ENCODE measurements at regions not wholly inside any gene's neighbourhood (a gene's known extent, or its start where the extent isn't known, plus 50 kb on each side); places are given as distances from the start of the nearest gene placed in this dataset.

- Histone ChIP-seq H3K9me3 (no peaks in the 10 kb centered on the region), H3K4me1 (peaks cover 12 to 32% (median 29%) of the 10 kb centered on the region in 4 donors), H3K4me3 (no peak overlapping the region), H3K27me3 (no peaks in the 10 kb centered on the region), H3K36me3 (no peaks in the 10 kb centered on the region), H3K27ac (no peak overlapping the region)
- ATAC-seq (ENCODE audit: low FRiP score in 2 of 2) (no peak), DNase-seq (no peak)
- WGBS, 2 donors = 78 to 82% methylated on average over 6 of the region's 6 CpGs
- TF ChIP-seq POLR2A (IDR thresholded peaks at IDR 0.05) (no peak), EP300 (IDR thresholded peaks at IDR 0.05) (no peak), CTCF (IDR thresholded peaks at IDR 0.05) (no peak), POLR2AphosphoS5 (IDR thresholded peaks at IDR 0.05) (no peak)
Observed at GRCh38 chr7:140232957-140233917, 56.5 kb upstream of the KDM7A start.

GRCh38 chr7:140231771-140232491 lies 55.1 kb upstream of the KDM7A start:
- no peak for TF ChIP-seq CTCF (IDR thresholded peaks at IDR 0.05)
- no peak for TF ChIP-seq POLR2AphosphoS5 (IDR thresholded peaks at IDR 0.05)
- no peak for TF ChIP-seq EP300 (IDR thresholded peaks at IDR 0.05)
- no peak for TF ChIP-seq POLR2A (IDR thresholded peaks at IDR 0.05)
- Histone ChIP-seq H3K4me1 (peaks cover 12 to 32% (median 29%) of the 10 kb centered on the region in 4 donors), H3K27me3 (no peaks in the 10 kb centered on the region), H3K9me3 (no peaks in the 10 kb centered on the region), H3K27ac (peak overlapping the region; percentile 35 to 78 (median 74)), H3K36me3 (no peaks in the 10 kb centered on the region), H3K4me3 (peak overlapping the region in 3 of 4 donors; percentile 51 to 68 (median 63))
- peak; percentile 18 to 25 for ATAC-seq (ENCODE audit: low FRiP score in 2 of 2)
- 28 to 31% methylated on average over 13 of the region's 13 CpGs for WGBS, 2 donors
- peak in 1 of 2 donors; percentile 29 for DNase-seq

- Histone ChIP-seq H3K4me3 (peak overlapping the region; percentile 31 to 68 (median 57)), H3K4me1 (peaks cover 12 to 32% (median 29%) of the 10 kb centered on the region in 4 donors), H3K27me3 (no peaks in the 10 kb centered on the region), H3K36me3 (no peaks in the 10 kb centered on the region), H3K9me3 (no peaks in the 10 kb centered on the region), H3K27ac (peak overlapping the region; percentile 35 to 78 (median 74))
- TF ChIP-seq POLR2A (IDR thresholded peaks at IDR 0.05) = no peak
- peak; percentile 49 to 78 for ATAC-seq (ENCODE audit: low FRiP score in 2 of 2)
- peak; percentile 85 to 88 for DNase-seq
- 2 to 3% methylated on average over 20 to 41 of the region's 59 CpGs for WGBS, 2 donors
Observed at GRCh38 chr7:140230861-140231770, 54.3 kb upstream of the KDM7A start.

- TF ChIP-seq POLR2A (IDR thresholded peaks at IDR 0.05) = peak in 1 of 4 donors; percentile 51
- TF ChIP-seq CTCF (IDR thresholded peaks at IDR 0.05) = no peak
- Histone ChIP-seq H3K4me3 (peak overlapping the region; percentile 31 to 68 (median 57)), H3K27me3 (no peaks in the 10 kb centered on the region), H3K4me1 (peaks cover 12 to 32% (median 29%) of the 10 kb centered on the region in 4 donors), H3K36me3 (no peaks in the 10 kb centered on the region), H3K9me3 (no peaks in the 10 kb centered on the region), H3K27ac (peak overlapping the region; percentile 35 to 78 (median 74))
- 1% methylated on average over 26 of the region's 57 CpGs; no CpG with 5 or more reads in 1 of the 2 donors for WGBS, 2 donors
- DNase-seq = peak; percentile 50 to 94
- ATAC-seq (ENCODE audit: low FRiP score in 2 of 2) = peak in 1 of 2 donors; percentile 70
Observed at GRCh38 chr7:140230516-140230860, 53.7 kb upstream of the KDM7A start.
